A673 (cell line): ENCODE measurements at regions not wholly inside any gene's neighbourhood (a gene's known extent, or its start where the extent isn't known, plus 50 kb on each side); places are given as distances from the start of the nearest gene placed in this dataset.

Experiments
- BruUV-seq: library from RNA; stranded (reverse); fragments of 400-500 nt; replicated peaks from 2 replicates; lab custom pipeline; 2021; lab: Mats Ljungman, UMichigan
- CTCF ChIA-PET: fragments of 300-600 bp; sonication (Branson Sonifier 250); formaldehyde crosslinking; loops from one replicate; lab custom pipeline; 2022; ENCODE audit warnings: antibody characterized with exemption; lab: Charles Lee
- POLR2A ChIA-PET: fragments of 300-600 bp; sonication (Branson Sonifier 250); formaldehyde crosslinking; loops from one replicate; lab custom pipeline; 2022; ENCODE audit warnings: antibody characterized with exemption; ENCODE audit not compliant: low non-redundant PET; lab: Charles Lee
- DNase-seq: peaks from one replicate; pipeline ENCODE4 v3.0.0-alpha.2; 2015; ENCODE audit warnings: low spot score
- H3K27ac ChIP-seq: fragments of 200-600 bp; sonication (generic); 2 replicates; pipeline ENCODE4 v1.5.1; 2016; ENCODE audit warnings: mixed run types, low read depth, mild to moderate bottlenecking, mixed read lengths, antibody characterized with exemption, low read length; ENCODE audit not compliant: poor library complexity, severe bottlenecking
- H3K27me3 ChIP-seq: fragments of 200-600 bp; sonication (generic); replicated peaks from 2 replicates; pipeline ENCODE4 v1.6.1; 2017; ENCODE audit warnings: mixed run types, low read depth, mild to moderate bottlenecking, mixed read lengths, antibody characterized with exemption, low read length; ENCODE audit not compliant: insufficient read depth, poor library complexity
- H3K36me3 ChIP-seq: fragments of 200-600 bp; sonication (generic); 2 replicates; pipeline ENCODE4 v1.6.1; 2016; ENCODE audit warnings: mixed run types, mild to moderate bottlenecking, mixed read lengths, antibody characterized with exemption, low read length; ENCODE audit not compliant: insufficient read depth, poor library complexity, severe bottlenecking
- H3K4me1 ChIP-seq: fragments of 200-600 bp; sonication (generic); 2 replicates; pipeline ENCODE4 v1.6.1; 2017; ENCODE audit warnings: mixed run types, mild to moderate bottlenecking, mixed read lengths, antibody characterized with exemption, low read length; ENCODE audit not compliant: insufficient read depth, poor library complexity, severe bottlenecking
- H3K4me3 ChIP-seq: fragments of 200-600 bp; sonication (generic); 2 replicates; pipeline ENCODE4 v1.5.1; 2016; ENCODE audit warnings: low read depth, mixed run types, mild to moderate bottlenecking, mixed read lengths, low read length; ENCODE audit not compliant: poor library complexity, severe bottlenecking
- H3K9me3 ChIP-seq: fragments of 200-600 bp; sonication (generic); 2 replicates; pipeline ENCODE4 v1.6.1; 2016; ENCODE audit warnings: mixed run types, low read depth, mild to moderate bottlenecking, mixed read lengths, antibody characterized with exemption, low read length; ENCODE audit not compliant: poor library complexity, severe bottlenecking
- EZH2 ChIP-seq: fragments of 200-600 bp; sonication (generic); IDR thresholded peaks from 2 replicates; pipeline ENCODE4 v1.6.1; 2017; ENCODE audit warnings: borderline replicate concordance, low read depth, mild to moderate bottlenecking, mixed read lengths, antibody characterized with exemption, low read length; ENCODE audit not compliant: poor library complexity, severe bottlenecking
- intact Hi-C: fragments of 100-400 bp; cut with micrococcal nuclease; formaldehyde crosslinking; loops from one replicate; pipeline ENCODE4 v1.10.0; 2022; ENCODE audit not compliant: unreplicated experiment
- TF ChIP-seq, protein P1 (sequence below): fragments of 300-800, 200-600 bp; sonication (generic); conservative IDR thresholded peaks from 2 replicates; pipeline ENCODE4 v1.5.1; 2017; ENCODE audit warnings: low read depth, mild to moderate bottlenecking, antibody characterized with exemption, low read length, moderate library complexity, mixed read lengths

DNA sequence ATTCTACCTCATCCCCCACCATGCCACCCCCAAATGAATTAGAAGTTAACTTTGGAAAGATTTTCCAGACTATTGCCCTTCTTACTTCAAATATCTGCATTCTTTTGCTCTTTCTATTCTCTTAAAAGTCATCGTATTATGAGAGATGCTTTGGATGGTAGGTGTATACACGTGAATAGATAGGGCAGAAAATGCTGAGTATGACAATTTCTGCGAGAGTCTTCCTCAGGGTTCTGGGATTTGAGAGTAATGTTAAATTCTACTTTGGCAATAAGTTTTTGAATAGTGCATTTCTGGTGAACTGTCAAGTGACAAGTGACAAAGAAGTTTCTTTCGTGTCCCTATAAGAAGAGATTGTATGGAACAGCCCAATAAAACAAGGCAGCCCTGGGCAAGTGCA lies 137.6 kb upstream of the DSEL start:
- Histone ChIP-seq H3K36me3 (no peaks in the 10 kb centered on the region), H3K27me3 (no peaks in the 10 kb centered on the region), H3K9me3 (no peaks in the 10 kb centered on the region), H3K27ac (no peak overlapping the region), H3K4me1 (peaks cover 12% of the 10 kb centered on the region), H3K4me3 (no peak overlapping the region)
- DNase-seq: no peak
- TF ChIP-seq EZH2: no peak
- TF ChIP-seq, protein P1, sequence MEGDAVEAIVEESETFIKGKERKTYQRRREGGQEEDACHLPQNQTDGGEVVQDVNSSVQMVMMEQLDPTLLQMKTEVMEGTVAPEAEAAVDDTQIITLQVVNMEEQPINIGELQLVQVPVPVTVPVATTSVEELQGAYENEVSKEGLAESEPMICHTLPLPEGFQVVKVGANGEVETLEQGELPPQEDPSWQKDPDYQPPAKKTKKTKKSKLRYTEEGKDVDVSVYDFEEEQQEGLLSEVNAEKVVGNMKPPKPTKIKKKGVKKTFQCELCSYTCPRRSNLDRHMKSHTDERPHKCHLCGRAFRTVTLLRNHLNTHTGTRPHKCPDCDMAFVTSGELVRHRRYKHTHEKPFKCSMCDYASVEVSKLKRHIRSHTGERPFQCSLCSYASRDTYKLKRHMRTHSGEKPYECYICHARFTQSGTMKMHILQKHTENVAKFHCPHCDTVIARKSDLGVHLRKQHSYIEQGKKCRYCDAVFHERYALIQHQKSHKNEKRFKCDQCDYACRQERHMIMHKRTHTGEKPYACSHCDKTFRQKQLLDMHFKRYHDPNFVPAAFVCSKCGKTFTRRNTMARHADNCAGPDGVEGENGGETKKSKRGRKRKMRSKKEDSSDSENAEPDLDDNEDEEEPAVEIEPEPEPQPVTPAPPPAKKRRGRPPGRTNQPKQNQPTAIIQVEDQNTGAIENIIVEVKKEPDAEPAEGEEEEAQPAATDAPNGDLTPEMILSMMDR: no peak
- ChIA-PET CTCF (no interaction called here), POLR2A (no interaction called here)
- BruUV-seq: no TSS peak
- intact Hi-C loops: no loop called here

DNA sequence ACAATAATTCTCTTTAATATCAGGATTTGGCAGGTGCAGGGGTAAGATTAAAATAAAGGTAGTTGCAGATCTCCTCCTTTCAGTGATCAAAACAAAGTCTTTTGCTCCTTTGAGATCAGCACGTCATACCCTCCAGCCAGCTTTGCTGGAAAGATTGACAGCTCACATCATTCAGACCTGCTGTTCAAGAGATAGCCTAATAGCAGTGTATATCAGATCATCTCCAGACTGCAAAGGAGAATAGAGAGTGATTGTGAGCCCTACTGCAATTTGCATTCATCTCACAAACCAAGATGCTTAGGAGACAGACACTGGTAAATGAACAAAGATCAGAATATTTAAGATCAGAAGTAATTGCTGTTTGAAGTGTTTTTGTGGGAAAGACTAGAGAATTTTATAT lies 135.8 kb upstream of the DSEL start:
- no peak for DNase-seq
- H3K4me1 ChIP-seq: peaks cover 12% of the 10 kb centered on the region
- intact Hi-C loops: no loop called here
- no peaks in the 10 kb centered on the region for H3K27me3 ChIP-seq
- BruUV-seq: no TSS peak
- ChIA-PET CTCF (no interaction called here), POLR2A (no interaction called here)
- no peak overlapping the region for H3K4me3 ChIP-seq
- H3K9me3 ChIP-seq: no peaks in the 10 kb centered on the region
- H3K27ac ChIP-seq: no peak overlapping the region
- TF ChIP-seq EZH2: no peak
- TF ChIP-seq, protein P1: no peak
- no peaks in the 10 kb centered on the region for H3K36me3 ChIP-seq

DNA sequence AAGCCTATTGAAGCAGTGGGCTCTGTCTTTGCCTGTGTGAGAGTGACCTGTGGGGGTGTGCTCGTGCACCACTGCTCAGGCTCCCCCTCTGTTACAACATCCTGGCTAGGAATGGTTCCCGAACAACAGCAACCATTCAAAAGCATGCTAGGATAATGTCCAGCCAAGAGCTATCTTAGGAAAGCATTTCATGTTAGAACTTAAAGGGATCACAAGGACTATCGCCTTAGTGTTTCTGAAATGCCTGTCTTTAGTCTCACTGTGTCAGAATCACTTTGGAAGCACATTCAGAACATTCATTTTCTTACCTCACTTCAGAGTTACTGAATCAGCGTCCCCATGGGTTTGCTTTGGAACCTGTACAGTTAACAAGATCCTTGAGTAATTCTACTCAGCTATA lies 134.9 kb upstream of the DSEL start:
- no peaks in the 10 kb centered on the region for H3K36me3 ChIP-seq
- no peak overlapping the region for H3K4me3 ChIP-seq
- POLR2A ChIA-PET: no interaction called here
- BruUV-seq: no TSS peak
- TF ChIP-seq EZH2: no peak
- TF ChIP-seq, protein P1: no peak
- CTCF ChIA-PET: no interaction called here
- no peaks in the 10 kb centered on the region for H3K9me3 ChIP-seq
- no peak for DNase-seq
- H3K4me1 ChIP-seq: peaks cover 12% of the 10 kb centered on the region
- intact Hi-C loops: no loop called here
- H3K27me3 ChIP-seq: no peaks in the 10 kb centered on the region
- no peak overlapping the region for H3K27ac ChIP-seq
